ENCODE measurements at regions not wholly inside any gene's neighbourhood (a gene's known extent, or its start where the extent isn't known, plus 50 kb on each side); places are given as distances from the start of the nearest gene placed in this dataset.

DNA sequence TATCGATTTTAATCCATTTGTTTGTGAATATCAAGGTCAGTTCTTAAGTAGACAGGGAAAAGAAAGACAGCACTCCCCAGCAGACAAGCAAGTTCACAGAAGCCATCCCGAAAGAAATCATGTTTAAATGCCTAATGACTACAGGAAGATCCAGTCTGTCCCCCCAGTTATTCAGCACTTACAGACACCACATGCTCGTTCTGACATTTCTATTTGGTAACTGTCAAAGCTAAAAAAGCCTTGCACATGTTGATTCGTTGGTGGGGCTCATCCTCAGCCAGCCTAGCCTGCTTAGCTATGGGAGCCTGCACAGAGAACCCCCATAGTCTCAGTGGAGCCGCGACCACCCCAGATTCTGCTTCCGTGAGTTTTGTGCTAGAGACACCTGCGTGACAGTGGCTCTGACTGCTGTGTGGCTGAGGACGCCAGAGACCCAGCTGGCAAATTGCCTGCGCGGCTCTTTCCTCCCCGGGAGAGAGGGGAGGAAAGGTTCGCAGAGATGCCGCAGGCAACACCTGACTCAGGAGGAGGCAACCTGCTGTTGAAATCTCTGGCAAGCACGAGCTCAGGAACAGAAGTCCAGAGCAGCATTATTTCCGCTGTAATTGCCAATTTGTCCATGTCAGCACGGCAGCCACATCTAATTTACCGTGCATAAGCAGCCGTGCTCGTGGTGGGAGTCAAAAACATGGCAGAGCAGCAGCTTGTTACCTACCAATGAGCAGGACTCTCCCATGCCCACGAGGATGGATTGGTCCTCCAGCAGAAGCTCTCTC lies 194.2 kb downstream of the GPAM start:
- no peak for DNase-seq (ENCODE audit: low spot score)

DNA sequence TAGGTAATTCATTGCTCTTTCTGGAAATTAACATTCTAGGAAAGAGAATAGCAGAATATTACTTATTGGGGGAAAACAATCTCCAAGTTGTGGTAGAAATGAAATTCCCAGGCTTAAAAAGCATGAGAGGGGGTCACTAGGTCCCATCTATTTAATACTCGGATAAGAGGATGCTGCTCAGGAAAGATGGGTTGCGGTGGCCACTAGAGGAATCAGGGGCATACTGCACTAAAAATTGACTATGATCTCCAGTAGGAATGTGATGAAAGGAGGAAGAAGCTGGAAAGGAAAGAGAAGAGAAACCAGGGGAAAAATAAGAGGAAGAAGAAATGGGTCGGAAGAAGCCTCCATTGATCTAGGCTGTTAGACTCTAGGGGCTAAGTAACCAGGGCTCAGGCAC lies 192.8 kb downstream of the GPAM start:
- DNase-seq (ENCODE audit: low spot score) = no peak

DNA sequence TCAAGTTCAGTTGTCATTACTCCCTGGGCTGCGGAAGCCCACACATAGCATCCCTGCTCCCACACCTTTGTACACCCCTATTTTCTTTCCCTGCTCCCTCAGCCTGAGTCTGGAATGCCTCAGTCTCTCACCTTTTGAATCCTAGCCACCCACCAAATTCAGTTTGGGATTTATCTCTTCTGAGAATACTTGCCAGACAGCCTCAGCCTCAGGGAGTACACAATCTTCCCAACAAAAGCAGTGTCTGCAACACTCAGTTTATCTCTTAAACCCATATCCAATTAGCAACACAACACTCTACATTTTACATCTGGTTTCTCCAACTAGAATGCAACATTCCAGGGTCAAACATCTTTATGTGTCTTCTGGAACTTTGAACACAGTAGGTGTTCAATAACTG lies 190.2 kb downstream of the GPAM start:
- no peak for DNase-seq (ENCODE audit: low spot score)

- no peak for DNase-seq (ENCODE audit: low spot score)
Observed at GRCh38 chr10:111993872-111994426, 189.6 kb downstream of the GPAM start.

- no peak for DNase-seq (ENCODE audit: low spot score)
Observed at GRCh38 chr10:111996103-111996502, 187.5 kb downstream of the GPAM start.

- DNase-seq (ENCODE audit: low spot score) = no peak
Observed at GRCh38 chr10:111998728-111999127, 184.8 kb downstream of the GPAM start.

DNA sequence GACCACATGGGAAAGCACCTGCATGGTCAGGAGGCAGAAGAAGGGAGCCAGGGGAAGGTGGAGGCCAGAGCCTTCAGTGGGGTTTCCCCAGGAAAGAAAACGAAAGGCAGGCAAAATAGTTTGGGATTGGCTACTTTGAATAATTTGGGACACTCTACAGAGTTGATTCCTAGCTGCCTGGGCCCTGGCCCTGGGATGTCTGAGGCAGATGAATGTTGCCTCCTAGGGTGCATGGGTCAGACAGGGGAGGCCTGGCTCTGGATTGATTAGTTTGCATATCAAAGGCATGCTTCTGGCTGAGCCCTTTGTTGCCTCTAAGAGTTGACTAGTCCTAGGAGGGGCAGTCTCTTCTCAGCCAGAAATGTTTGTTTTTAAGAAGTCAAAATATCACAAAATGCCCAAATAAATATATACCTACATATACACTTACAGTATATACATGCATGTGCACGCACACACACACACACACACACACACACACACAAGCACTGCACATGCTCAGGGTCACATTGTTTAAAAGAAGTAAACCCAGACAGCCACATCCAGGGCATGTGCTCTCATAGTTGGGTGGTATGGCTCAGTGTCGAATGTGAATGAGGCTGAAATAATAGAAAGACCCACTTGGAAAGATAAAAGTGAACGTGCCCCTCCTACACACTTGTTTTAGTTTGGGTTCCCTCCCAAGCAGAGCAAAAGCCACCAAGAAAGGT lies 184.2 kb downstream of the GPAM start:
- no peak for DNase-seq (ENCODE audit: low spot score)

DNA sequence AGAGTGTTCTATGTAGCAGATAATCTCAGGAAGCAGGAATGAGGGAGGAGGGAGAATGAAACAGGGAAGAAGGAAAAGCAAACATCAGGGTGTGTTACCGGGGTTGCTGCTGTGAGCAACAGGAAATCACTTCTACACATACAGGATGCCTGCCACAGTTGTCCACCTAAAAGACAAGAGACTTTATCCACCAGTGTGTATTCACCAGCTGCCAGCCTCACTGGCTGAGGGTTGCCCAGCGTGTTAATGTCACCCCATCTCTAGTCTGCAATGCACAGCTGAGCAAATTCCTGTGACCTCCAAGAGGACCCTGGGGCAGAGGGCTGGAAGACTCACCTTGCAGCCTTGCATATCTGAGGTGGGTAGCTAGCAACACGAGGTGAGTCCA lies 183.7 kb downstream of the GPAM start:
- DNase-seq (ENCODE audit: low spot score) = no peak

DNA sequence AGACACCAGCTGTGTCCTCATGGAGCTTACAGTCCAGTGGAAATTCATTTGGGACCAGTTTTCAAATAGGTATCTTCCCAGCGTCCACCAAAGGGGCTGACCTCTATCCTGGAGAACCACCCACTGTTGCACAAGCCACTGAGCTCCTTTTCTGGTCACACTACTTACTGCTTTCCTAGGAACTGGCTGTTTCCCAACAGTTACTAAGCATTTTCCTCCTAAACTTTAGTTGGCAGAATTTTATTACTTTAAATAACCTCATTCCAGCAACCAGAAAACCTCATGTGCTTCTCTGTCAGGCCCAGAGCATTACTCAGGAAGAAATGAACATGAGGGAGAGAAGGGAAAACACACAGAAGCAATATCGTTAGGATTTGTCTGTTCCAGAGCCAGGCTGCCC lies 183.1 kb downstream of the GPAM start:
- no peak for DNase-seq (ENCODE audit: low spot score)

- no peak for DNase-seq (ENCODE audit: low spot score)
Observed at GRCh38 chr10:112002206-112002605, 181.4 kb downstream of the GPAM start.

- no peak for DNase-seq (ENCODE audit: low spot score)
Observed at GRCh38 chr10:112004075-112004474, 179.5 kb downstream of the GPAM start.

- DNase-seq (ENCODE audit: low spot score) = no peak
Observed at GRCh38 chr10:112005044-112005443, 178.5 kb downstream of the GPAM start.

DNA sequence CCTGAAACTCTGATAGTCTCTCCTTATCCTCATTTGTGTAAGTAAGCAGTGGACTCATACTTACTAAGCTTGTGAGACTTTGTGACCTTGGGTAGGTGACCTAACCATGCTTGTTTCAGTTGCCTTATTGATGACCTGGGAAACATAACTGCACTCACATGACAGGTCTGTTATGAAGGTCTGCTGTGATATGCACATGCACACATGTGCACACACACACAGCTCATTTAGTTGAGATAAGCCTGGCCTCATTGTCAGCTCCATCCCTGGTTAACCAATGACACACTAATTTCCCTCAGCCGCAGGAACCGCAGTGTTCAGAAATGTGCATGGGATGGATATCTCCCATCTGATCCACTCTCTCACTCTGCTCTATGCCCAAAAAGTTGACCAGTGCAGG lies 177.2 kb downstream of the GPAM start:
- DNase-seq (ENCODE audit: low spot score) = no peak

DNA sequence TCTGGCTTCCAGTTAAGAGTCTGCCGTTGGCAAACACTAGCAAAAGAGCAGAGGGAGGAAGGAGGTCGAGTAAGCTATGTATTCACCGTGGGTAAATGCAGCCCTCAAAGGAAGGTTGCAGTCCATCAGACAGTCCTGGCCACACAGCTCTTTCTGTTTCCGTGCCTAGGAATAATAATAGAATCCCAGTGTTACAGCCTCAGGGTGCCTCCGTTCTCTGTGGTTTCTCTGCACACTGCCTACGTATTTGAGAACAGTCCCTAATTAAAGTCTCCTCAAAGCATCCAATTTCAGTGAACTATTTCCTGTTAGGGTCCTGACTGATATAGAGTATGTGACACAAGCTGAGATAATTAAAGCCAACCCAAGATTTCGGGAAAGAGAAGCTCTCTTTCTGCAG lies 176.7 kb downstream of the GPAM start:
- no peak for DNase-seq (ENCODE audit: low spot score)

- DNase-seq (ENCODE audit: low spot score) = no peak
Observed at GRCh38 chr10:112022196-112022595, 161.4 kb downstream of the GPAM start.

DNA sequence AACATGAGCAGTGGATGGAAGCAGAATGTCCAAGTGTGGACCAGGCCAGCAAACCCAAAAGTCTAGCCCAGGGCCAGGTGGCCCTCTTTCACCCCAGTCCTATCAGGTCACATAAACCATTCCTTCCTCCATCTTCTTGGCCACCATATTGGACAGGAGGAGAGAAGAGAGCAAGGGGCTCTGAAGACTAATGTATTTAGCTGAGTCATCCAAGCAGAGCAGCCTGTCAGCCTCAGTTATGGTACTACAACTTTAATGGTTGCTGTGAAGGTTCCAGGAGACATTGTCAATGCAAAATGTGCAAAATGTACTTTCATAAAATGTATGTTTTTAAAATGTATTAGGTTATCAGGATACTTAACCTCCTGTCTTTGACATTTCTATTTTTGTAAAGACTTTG lies 159.5 kb downstream of the GPAM start:
- no peak for DNase-seq (ENCODE audit: low spot score)

- no peak for DNase-seq (ENCODE audit: low spot score)
Observed at GRCh38 chr10:112025228-112025627, 158.3 kb downstream of the GPAM start.

GRCh38 chr10:112026438-112026837 lies 157.1 kb downstream of the GPAM start:
- DNase-seq (ENCODE audit: low spot score) = no peak

DNA sequence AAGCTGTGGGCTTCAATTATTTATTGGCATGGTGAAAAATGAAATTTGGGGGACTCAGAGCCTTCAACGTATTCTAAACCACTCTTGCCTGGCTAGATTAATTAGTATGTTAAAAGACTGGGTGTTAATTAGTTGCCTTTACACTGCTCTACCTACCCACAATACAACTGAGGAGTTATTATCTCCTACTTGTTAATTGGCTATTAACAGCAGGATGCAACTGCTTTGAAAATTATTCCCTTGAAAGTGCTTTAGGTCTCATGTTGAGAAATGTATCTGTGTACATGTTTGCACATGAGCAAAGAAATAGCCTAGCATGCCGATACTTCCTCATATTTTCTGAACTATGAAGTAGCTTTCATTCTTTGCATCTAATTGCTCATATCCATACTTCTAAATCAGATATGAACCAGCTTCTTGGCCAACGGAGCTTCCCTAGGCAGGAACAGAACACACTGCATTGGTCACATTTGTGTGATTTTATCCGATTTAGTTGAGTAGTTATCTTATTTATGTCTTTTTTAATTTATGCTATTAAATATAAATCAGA lies 155.8 kb downstream of the GPAM start:
- DNase-seq (ENCODE audit: low spot score) = no peak

- DNase-seq (ENCODE audit: low spot score) = no peak
Observed at GRCh38 chr10:112030431-112030830, 153.1 kb downstream of the GPAM start.

DNA sequence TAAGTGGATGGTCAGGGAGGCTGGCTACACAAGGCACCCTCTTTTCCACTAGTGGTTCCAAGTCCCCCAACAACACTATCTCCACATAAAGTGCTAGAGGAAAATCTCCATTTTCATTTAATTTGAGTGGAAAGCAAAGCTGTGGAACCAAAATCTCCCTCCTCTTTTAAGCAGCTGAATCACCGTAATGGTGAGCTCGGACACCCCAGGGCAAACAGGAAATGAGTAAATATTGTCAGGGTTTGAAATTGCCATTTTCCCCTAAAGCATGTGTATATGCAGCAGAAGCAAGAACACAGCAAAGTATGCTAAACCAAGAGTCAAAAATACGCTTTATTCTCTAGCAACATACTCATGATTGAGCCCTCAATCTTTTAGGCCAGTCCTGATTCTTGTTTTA lies 143.7 kb downstream of the GPAM start:
- no peak for DNase-seq (ENCODE audit: low spot score)

DNA sequence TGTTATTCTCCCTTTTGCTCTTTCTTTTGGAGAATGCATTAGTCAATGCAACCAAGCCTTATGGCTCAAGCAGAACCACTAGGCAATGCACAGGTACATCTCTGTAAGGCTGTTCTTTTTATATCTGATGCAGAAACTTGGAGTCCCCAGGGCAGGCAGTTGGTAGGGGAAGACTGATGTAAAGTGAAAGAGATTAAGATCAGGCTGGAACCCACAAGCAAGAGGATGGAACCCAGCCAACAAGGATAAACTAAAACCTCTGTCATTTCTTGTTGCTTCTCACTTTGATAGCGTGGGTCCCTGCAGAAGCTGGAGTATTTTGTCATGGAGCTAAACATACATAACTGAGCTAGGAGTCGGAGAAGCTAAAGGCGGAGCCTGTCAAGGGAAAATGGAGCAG lies 142.9 kb downstream of the GPAM start:
- no peak for DNase-seq (ENCODE audit: low spot score)

DNA sequence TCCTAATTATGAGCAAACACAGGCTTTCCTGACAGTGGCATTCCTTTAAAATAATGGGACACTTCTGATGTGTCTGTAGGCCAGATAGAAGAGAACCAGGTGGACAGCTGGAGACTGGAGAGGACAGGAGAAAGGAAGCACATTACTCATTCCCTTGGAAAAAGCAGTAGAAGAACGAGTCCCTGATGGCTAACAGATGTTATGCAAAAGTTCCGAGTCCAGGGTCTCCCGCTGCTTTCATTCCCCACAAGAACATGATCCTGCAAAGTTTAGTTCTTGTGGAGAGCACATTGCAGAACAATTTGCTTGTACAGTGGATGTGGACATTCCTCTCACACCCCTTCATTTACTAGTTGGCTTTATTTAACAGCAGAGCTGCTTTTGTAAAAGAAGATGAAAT lies 137.6 kb downstream of the GPAM start:
- no peak for DNase-seq (ENCODE audit: low spot score)

Data from CD4-positive, alpha-beta T cell treated with Interleukin-6 at 100 ng/mL for 8 hours (primary cell).